Esophagus squamous epithelium (tissue), 4 donors: ENCODE measurements at regions not wholly inside any gene's neighbourhood (a gene's known extent, or its start where the extent isn't known, plus 50 kb on each side); places are given as distances from the start of the nearest gene placed in this dataset.

Source experiments
- POLR2A ChIP-seq, 4 donors: fragments of 450-650 bp; IDR thresholded peaks; one replicate each; pipeline ENCODE4 v1.6.1; 2017; ENCODE audit warnings: antibody characterized with exemption in 4 of 4, mild to moderate bottlenecking in 4 of 4, moderate library complexity in 3 of 4
- TF ChIP-seq, protein P1 (sequence below), 6 experiments: fragments of 450-650 bp in 4 of 6; fragments of 200-600 bp in 2 of 6; sonication (generic) in 2 of 6; IDR thresholded peaks; one replicate each; pipeline ENCODE4 v1.5.1; 2016 to 2019; ENCODE audit warnings: antibody characterized with exemption in 6 of 6, mild to moderate bottlenecking in 4 of 6, moderate library complexity in 4 of 6

DNA sequence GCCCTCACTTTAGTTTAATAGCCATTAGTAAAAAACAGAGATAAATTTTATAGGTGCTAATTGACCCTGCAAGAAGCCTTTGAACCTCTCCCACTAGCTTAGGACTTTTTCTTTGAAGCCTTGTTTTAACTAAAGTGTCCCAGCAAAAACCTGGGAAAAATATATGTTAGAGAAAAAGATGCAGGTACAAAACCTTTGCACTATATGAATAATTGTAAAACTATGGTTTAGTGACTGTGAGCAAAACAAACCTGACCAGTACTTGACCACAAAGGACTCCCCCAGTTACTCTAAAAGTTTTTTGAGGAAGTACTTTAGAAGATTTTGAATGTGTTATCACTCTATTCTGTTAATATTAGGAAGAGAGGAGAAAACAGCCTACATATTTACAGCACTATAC is 123.3 kb upstream of the TP63 start:
- TF ChIP-seq, protein P1, sequence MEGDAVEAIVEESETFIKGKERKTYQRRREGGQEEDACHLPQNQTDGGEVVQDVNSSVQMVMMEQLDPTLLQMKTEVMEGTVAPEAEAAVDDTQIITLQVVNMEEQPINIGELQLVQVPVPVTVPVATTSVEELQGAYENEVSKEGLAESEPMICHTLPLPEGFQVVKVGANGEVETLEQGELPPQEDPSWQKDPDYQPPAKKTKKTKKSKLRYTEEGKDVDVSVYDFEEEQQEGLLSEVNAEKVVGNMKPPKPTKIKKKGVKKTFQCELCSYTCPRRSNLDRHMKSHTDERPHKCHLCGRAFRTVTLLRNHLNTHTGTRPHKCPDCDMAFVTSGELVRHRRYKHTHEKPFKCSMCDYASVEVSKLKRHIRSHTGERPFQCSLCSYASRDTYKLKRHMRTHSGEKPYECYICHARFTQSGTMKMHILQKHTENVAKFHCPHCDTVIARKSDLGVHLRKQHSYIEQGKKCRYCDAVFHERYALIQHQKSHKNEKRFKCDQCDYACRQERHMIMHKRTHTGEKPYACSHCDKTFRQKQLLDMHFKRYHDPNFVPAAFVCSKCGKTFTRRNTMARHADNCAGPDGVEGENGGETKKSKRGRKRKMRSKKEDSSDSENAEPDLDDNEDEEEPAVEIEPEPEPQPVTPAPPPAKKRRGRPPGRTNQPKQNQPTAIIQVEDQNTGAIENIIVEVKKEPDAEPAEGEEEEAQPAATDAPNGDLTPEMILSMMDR (IDR thresholded peaks at IDR 0.05): no peak
- TF ChIP-seq POLR2A (IDR thresholded peaks at IDR 0.05): no peak
